Fibroblast of lung (primary cell): ENCODE measurements at regions not wholly inside any gene's neighbourhood (a gene's known extent, or its start where the extent isn't known, plus 50 kb on each side); places are given as distances from the start of the nearest gene placed in this dataset.

Experiments
- EZH2 ChIP-seq: IDR thresholded peaks from 2 replicates; pipeline ENCODE4 v1.5.1; 2012; ENCODE audit warnings: low read length, control low read depth, mild to moderate bottlenecking; ENCODE audit errors: missing control alignments
- TF ChIP-seq, protein P1 (sequence below), 2 donors: IDR thresholded peaks in 1 of 2; conservative IDR thresholded peaks in 1 of 2; 1 replicate in 1 of 2; 2 replicates in 1 of 2; pipeline ENCODE4 v1.5.1; 2011 to 2012; ENCODE audit warnings: low read length in 2 of 2, control low read depth in 1 of 2, inconsistent platforms in 1 of 2, low read depth in 1 of 2, mild to moderate bottlenecking in 1 of 2

DNA sequence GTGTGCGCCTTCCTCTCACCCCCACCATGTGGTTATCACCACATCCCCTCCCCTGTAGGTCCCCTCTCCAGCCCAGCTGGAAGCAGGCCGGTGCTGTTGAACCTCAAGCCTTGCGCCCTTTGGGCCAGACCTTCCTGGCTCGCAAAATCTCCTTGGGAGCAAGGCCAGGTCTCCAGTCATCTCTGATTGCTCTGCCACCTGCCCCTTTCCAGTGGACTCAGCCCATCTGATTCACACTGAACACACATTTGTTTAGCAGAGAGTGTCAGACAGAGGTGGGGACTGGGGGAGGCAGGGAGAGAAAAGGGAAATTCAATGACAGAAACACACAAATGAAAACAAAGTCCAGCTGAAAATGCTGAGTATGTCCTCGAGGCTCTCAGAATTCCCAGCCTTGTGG, 119.4 kb downstream of the TPRA1 start:
- TF ChIP-seq, protein P1, sequence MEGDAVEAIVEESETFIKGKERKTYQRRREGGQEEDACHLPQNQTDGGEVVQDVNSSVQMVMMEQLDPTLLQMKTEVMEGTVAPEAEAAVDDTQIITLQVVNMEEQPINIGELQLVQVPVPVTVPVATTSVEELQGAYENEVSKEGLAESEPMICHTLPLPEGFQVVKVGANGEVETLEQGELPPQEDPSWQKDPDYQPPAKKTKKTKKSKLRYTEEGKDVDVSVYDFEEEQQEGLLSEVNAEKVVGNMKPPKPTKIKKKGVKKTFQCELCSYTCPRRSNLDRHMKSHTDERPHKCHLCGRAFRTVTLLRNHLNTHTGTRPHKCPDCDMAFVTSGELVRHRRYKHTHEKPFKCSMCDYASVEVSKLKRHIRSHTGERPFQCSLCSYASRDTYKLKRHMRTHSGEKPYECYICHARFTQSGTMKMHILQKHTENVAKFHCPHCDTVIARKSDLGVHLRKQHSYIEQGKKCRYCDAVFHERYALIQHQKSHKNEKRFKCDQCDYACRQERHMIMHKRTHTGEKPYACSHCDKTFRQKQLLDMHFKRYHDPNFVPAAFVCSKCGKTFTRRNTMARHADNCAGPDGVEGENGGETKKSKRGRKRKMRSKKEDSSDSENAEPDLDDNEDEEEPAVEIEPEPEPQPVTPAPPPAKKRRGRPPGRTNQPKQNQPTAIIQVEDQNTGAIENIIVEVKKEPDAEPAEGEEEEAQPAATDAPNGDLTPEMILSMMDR (conservative IDR thresholded peaks at IDR 0.05 in 1 of 2, IDR thresholded peaks at IDR 0.05 in 1 of 2; ENCODE audit: low read depth in 1 of 2, low read length in 2 of 2): no peak
- no peak for TF ChIP-seq EZH2
